SK-N-SH (cell line): ENCODE measurements at regions not wholly inside any gene's neighbourhood (a gene's known extent, or its start where the extent isn't known, plus 50 kb on each side); places are given as distances from the start of the nearest gene placed in this dataset.

Experiments
- CHD2 ChIP-seq: fragments of 150-350 bp; IDR thresholded peaks from 2 replicates; pipeline ENCODE4 v1.6.1; 2018; ENCODE audit warnings: low read length; ENCODE audit not compliant: partially characterized antibody
- EP300 ChIP-seq, 2 experiments: IDR thresholded peaks; 2 replicates each; pipeline versions ENCODE4 v1.4.0 to v1.6.1; 2012; ENCODE audit warnings: borderline replicate concordance in 1 of 2, low read depth in 1 of 2, low read length in 1 of 2
- MXI1 ChIP-seq: IDR thresholded peaks from 2 replicates; pipeline ENCODE4 v1.6.1; 2012; ENCODE audit warnings: mild to moderate bottlenecking, low read depth, low read length, improper control_type of control experiment
- POLR2AphosphoS5 ChIP-seq: IDR thresholded peaks from 2 replicates; pipeline ENCODE4 v1.6.1; 2012; ENCODE audit warnings: low read depth, low read length
- RFX5 ChIP-seq: IDR thresholded peaks from 2 replicates; pipeline ENCODE4 v1.6.1; 2012; ENCODE audit warnings: mild to moderate bottlenecking, improper control_type of control experiment, low read length
- RXRA ChIP-seq: IDR thresholded peaks from 2 replicates; pipeline ENCODE4 v1.4.0; 2012; ENCODE audit warnings: low read depth, mild to moderate bottlenecking, borderline replicate concordance
- SIN3A ChIP-seq: IDR thresholded peaks from 2 replicates; pipeline ENCODE4 v1.6.1; 2012; ENCODE audit warnings: low read depth, mild to moderate bottlenecking, low read length, moderate library complexity, borderline replicate concordance
- SMC3 ChIP-seq: IDR thresholded peaks from 2 replicates; pipeline ENCODE4 v1.6.1; 2012; ENCODE audit warnings: low read depth, low read length, improper control_type of control experiment
- TEAD4 ChIP-seq: IDR thresholded peaks from 2 replicates; pipeline ENCODE4 v1.4.0; 2012; ENCODE audit warnings: mild to moderate bottlenecking, borderline replicate concordance; ENCODE audit not compliant: insufficient read depth
- YY1 ChIP-seq: IDR thresholded peaks from 2 replicates; pipeline ENCODE4 v1.4.0; 2012; ENCODE audit warnings: low read depth, mild to moderate bottlenecking
- TF ChIP-seq, protein P1 (sequence below): IDR thresholded peaks from 2 replicates; pipeline ENCODE4 v1.4.0; 2012; ENCODE audit warnings: low read depth
- TF ChIP-seq, protein P2 (sequence below): IDR thresholded peaks from 2 replicates; pipeline ENCODE4 v1.4.0; 2012; ENCODE audit warnings: low read depth, borderline replicate concordance
- TF ChIP-seq, protein P3 (sequence below): fragments of 200-600 bp; sonication (generic); IDR thresholded peaks from 2 replicates; pipeline ENCODE4 v1.6.1; 2017; ENCODE audit warnings: antibody characterized with exemption, mild to moderate bottlenecking, moderate library complexity
- TF ChIP-seq, protein P4 (sequence below): IDR thresholded peaks from 2 replicates; pipeline ENCODE4 v1.6.1; 2012; ENCODE audit warnings: mild to moderate bottlenecking, low read depth, low read length, moderate library complexity

- no peak for TF ChIP-seq MXI1
- TF ChIP-seq, protein P1, sequence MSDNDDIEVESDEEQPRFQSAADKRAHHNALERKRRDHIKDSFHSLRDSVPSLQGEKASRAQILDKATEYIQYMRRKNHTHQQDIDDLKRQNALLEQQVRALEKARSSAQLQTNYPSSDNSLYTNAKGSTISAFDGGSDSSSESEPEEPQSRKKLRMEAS = no peak
- TF ChIP-seq SMC3 = no peak
- no peak for TF ChIP-seq SIN3A
- TF ChIP-seq, protein P2, sequence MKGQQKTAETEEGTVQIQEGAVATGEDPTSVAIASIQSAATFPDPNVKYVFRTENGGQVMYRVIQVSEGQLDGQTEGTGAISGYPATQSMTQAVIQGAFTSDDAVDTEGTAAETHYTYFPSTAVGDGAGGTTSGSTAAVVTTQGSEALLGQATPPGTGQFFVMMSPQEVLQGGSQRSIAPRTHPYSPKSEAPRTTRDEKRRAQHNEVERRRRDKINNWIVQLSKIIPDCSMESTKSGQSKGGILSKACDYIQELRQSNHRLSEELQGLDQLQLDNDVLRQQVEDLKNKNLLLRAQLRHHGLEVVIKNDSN = no peak
- TF ChIP-seq, protein P3, sequence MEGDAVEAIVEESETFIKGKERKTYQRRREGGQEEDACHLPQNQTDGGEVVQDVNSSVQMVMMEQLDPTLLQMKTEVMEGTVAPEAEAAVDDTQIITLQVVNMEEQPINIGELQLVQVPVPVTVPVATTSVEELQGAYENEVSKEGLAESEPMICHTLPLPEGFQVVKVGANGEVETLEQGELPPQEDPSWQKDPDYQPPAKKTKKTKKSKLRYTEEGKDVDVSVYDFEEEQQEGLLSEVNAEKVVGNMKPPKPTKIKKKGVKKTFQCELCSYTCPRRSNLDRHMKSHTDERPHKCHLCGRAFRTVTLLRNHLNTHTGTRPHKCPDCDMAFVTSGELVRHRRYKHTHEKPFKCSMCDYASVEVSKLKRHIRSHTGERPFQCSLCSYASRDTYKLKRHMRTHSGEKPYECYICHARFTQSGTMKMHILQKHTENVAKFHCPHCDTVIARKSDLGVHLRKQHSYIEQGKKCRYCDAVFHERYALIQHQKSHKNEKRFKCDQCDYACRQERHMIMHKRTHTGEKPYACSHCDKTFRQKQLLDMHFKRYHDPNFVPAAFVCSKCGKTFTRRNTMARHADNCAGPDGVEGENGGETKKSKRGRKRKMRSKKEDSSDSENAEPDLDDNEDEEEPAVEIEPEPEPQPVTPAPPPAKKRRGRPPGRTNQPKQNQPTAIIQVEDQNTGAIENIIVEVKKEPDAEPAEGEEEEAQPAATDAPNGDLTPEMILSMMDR = no peak
- TF ChIP-seq TEAD4 = no peak
- TF ChIP-seq CHD2 = no peak
- TF ChIP-seq RXRA = no peak
- TF ChIP-seq RFX5 = no peak
- no peak for TF ChIP-seq YY1
- TF ChIP-seq, protein P4, sequence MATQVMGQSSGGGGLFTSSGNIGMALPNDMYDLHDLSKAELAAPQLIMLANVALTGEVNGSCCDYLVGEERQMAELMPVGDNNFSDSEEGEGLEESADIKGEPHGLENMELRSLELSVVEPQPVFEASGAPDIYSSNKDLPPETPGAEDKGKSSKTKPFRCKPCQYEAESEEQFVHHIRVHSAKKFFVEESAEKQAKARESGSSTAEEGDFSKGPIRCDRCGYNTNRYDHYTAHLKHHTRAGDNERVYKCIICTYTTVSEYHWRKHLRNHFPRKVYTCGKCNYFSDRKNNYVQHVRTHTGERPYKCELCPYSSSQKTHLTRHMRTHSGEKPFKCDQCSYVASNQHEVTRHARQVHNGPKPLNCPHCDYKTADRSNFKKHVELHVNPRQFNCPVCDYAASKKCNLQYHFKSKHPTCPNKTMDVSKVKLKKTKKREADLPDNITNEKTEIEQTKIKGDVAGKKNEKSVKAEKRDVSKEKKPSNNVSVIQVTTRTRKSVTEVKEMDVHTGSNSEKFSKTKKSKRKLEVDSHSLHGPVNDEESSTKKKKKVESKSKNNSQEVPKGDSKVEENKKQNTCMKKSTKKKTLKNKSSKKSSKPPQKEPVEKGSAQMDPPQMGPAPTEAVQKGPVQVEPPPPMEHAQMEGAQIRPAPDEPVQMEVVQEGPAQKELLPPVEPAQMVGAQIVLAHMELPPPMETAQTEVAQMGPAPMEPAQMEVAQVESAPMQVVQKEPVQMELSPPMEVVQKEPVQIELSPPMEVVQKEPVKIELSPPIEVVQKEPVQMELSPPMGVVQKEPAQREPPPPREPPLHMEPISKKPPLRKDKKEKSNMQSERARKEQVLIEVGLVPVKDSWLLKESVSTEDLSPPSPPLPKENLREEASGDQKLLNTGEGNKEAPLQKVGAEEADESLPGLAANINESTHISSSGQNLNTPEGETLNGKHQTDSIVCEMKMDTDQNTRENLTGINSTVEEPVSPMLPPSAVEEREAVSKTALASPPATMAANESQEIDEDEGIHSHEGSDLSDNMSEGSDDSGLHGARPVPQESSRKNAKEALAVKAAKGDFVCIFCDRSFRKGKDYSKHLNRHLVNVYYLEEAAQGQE = no peak
- no peak for TF ChIP-seq EP300 (IDR thresholded peaks at IDR 0.05; ENCODE audit: borderline replicate concordance in 1 of 2, low read depth in 1 of 2, low read length in 1 of 2)
- TF ChIP-seq POLR2AphosphoS5 = no peak
Observed at GRCh38 chr6:1502041-1502440, 107.7 kb upstream of the FOXC1 start.
